H9 (cell line): ENCODE measurements at regions not wholly inside any gene's neighbourhood (a gene's known extent, or its start where the extent isn't known, plus 50 kb on each side); places are given as distances from the start of the nearest gene placed in this dataset.

Experiments used
- DNase-seq: peaks from one replicate; pipeline ENCODE4 v3.0.0-alpha.2; 2017
- H2AFZ ChIP-seq: one replicate; pipeline ENCODE4 v1.6.1; 2013; ENCODE audit warnings: mild to moderate bottlenecking, low read length, control low read depth, moderate library complexity
- H2AK5ac ChIP-seq: 2 replicates; pipeline ENCODE4 v1.6.1; 2013; ENCODE audit warnings: low read length, control low read depth, mixed read lengths; ENCODE audit not compliant: insufficient read length
- H2BK120ac ChIP-seq: one replicate; pipeline ENCODE4 v1.6.1; 2013; ENCODE audit warnings: low read depth, mild to moderate bottlenecking, low read length, control low read depth, inconsistent platforms; ENCODE audit not compliant: poor library complexity, severe bottlenecking
- H2BK12ac ChIP-seq: 2 replicates; pipeline ENCODE4 v1.6.1; 2013; ENCODE audit warnings: low read length, control low read depth, mixed read lengths, low read depth; ENCODE audit not compliant: insufficient read length
- H2BK15ac ChIP-seq: 2 replicates; pipeline ENCODE4 v1.6.1; 2013; ENCODE audit warnings: low read depth, low read length, control low read depth
- H2BK20ac ChIP-seq: one replicate; pipeline ENCODE4 v1.6.1; 2013; ENCODE audit warnings: low read depth, mild to moderate bottlenecking, low read length, control low read depth, inconsistent platforms; ENCODE audit not compliant: poor library complexity, severe bottlenecking
- H2BK5ac ChIP-seq: 2 replicates; pipeline ENCODE4 v1.6.1; 2013; ENCODE audit warnings: low read length, control low read depth, mixed read lengths; ENCODE audit not compliant: insufficient read length
- H3K14ac ChIP-seq: 2 replicates; pipeline ENCODE4 v1.6.1; 2013; ENCODE audit warnings: low read length, control low read depth; ENCODE audit not compliant: insufficient read depth
- H3K18ac ChIP-seq: 2 replicates; pipeline ENCODE4 v1.6.1; 2013; ENCODE audit warnings: low read depth, mild to moderate bottlenecking, mixed read lengths, low read length, control low read depth; ENCODE audit not compliant: insufficient read length
- H3K23ac ChIP-seq: 2 replicates; pipeline ENCODE4 v1.6.1; 2013; ENCODE audit warnings: low read length, control low read depth, mixed read lengths, low read depth; ENCODE audit not compliant: insufficient read length
- H3K23me2 ChIP-seq: 2 replicates; pipeline ENCODE4 v1.6.1; 2013; ENCODE audit warnings: low read depth, mild to moderate bottlenecking, mixed read lengths, low read length, control low read depth; ENCODE audit not compliant: insufficient read length, poor library complexity, severe bottlenecking
- H3K27ac ChIP-seq: 2 replicates; pipeline ENCODE4 v1.5.1; 2013; ENCODE audit warnings: low read length, control low read depth, mixed read lengths, low read depth; ENCODE audit not compliant: insufficient read length
- H3K27me3 ChIP-seq: 2 replicates; pipeline ENCODE4 v1.6.1; 2013; ENCODE audit warnings: low read length, control low read depth, inconsistent platforms; ENCODE audit not compliant: insufficient read depth
- H3K4ac ChIP-seq: 2 replicates; pipeline ENCODE4 v1.6.1; 2013; ENCODE audit warnings: low read depth, mild to moderate bottlenecking, control low read depth, inconsistent platforms, low read length, moderate library complexity
- H3K4me1 ChIP-seq: 2 replicates; pipeline ENCODE4 v1.6.1; 2013; ENCODE audit warnings: low read length, control low read depth, inconsistent platforms; ENCODE audit not compliant: insufficient read depth
- H3K4me2 ChIP-seq: 2 replicates; pipeline ENCODE4 v1.6.1; 2013; ENCODE audit warnings: low read length, control low read depth, mixed read lengths; ENCODE audit not compliant: insufficient read length, insufficient read depth
- H3K56ac ChIP-seq: 2 replicates; pipeline ENCODE4 v1.6.1; 2013; ENCODE audit warnings: low read depth, mild to moderate bottlenecking, mixed read lengths, low read length, control low read depth; ENCODE audit not compliant: insufficient read length
- H3K79me1 ChIP-seq: 2 replicates; pipeline ENCODE4 v1.6.1; 2013; ENCODE audit warnings: low read depth, mild to moderate bottlenecking, moderate library complexity, low read length, control low read depth, inconsistent platforms; ENCODE audit not compliant: insufficient read depth, poor library complexity, severe bottlenecking
- H3K79me2 ChIP-seq: 2 replicates; pipeline ENCODE4 v1.6.1; 2013; ENCODE audit warnings: low read length, control low read depth, inconsistent platforms; ENCODE audit not compliant: insufficient read depth
- H3K9ac ChIP-seq: 2 replicates; pipeline ENCODE4 v1.6.1; 2013; ENCODE audit warnings: low read length, control low read depth, mixed read lengths; ENCODE audit not compliant: insufficient read length; ENCODE audit errors: extremely low read depth
- H3K9me3 ChIP-seq: one replicate; pipeline ENCODE4 v1.6.1; 2013; ENCODE audit warnings: low read depth, low read length, inconsistent platforms; ENCODE audit not compliant: control insufficient read depth
- H3T11ph ChIP-seq: one replicate; pipeline ENCODE4 v1.6.1; 2013; ENCODE audit warnings: mild to moderate bottlenecking, low read length, control low read depth, inconsistent platforms
- H4K20me1 ChIP-seq: one replicate; pipeline ENCODE4 v1.6.1; 2013; ENCODE audit not compliant: control insufficient read depth, insufficient read length, insufficient read depth
- H4K5ac ChIP-seq: 2 replicates; pipeline ENCODE4 v1.6.1; 2013; ENCODE audit warnings: low read depth, mild to moderate bottlenecking, mixed read lengths, low read length, control low read depth; ENCODE audit not compliant: insufficient read length
- H4K8ac ChIP-seq: replicated peaks from 2 replicates; pipeline ENCODE4 v1.6.1; 2013; ENCODE audit warnings: low read length, control low read depth, mixed read lengths, low read depth; ENCODE audit not compliant: insufficient read length
- H4K91ac ChIP-seq: 2 replicates; pipeline ENCODE4 v1.6.1; 2013; ENCODE audit warnings: low read depth, mild to moderate bottlenecking, moderate library complexity, mixed read lengths, low read length, control low read depth; ENCODE audit not compliant: insufficient read length
- H3K27ac Mint-ChIP-seq, 3 experiments: 2 replicates in 2 of 3; 3 replicates in 1 of 3; pipeline ENCODE4 v1.8.0; 2020 to 2021; ENCODE audit warnings: mixed read lengths in 3 of 3, mild to moderate bottlenecking in 1 of 3, moderate library complexity in 1 of 3
- H3K27me3 Mint-ChIP-seq: 2 replicates; pipeline ENCODE4 v1.8.0; 2021; ENCODE audit warnings: low read depth, mild to moderate bottlenecking, moderate library complexity, mixed read lengths
- H3K36me3 Mint-ChIP-seq, 3 experiments: 2 replicates in 2 of 3; 3 replicates in 1 of 3; pipeline ENCODE4 v1.8.0; 2020 to 2021; ENCODE audit warnings: low read depth in 3 of 3, mixed read lengths in 3 of 3; ENCODE audit not compliant: insufficient read depth in 1 of 3
- H3K4me1 Mint-ChIP-seq, 2 experiments: 2 replicates each; pipeline ENCODE4 v1.8.0; 2020; ENCODE audit warnings: mixed read lengths in 2 of 2
- H3K4me3 Mint-ChIP-seq, 2 experiments: 2 replicates in 1 of 2; 3 replicates in 1 of 2; pipeline ENCODE4 v1.8.0; 2020 to 2021; ENCODE audit warnings: mild to moderate bottlenecking in 2 of 2, mixed read lengths in 2 of 2, moderate library complexity in 1 of 2
- H3K9me3 Mint-ChIP-seq, 2 experiments: 2 replicates in 1 of 2; 3 replicates in 1 of 2; pipeline ENCODE4 v1.8.0; 2020; ENCODE audit warnings: mild to moderate bottlenecking in 2 of 2, mixed read lengths in 2 of 2, moderate library complexity in 1 of 2
- CTCF ChIP-seq: fragments of 200-600 bp; sonication (generic); conservative IDR thresholded peaks from 3 replicates; pipeline ENCODE4 v1.8.0; 2021; ENCODE audit warnings: antibody characterized with exemption, mild to moderate bottlenecking
- WGBS: extraction: QIAGEN DNeasy Blood & Tissue Kit; methylation state at CpG from one replicate; pipeline ENCODE4 v1.1.7; 2013; ENCODE audit warnings: missing lambda C conversion rate, low lambda C conversion rate, mixed read lengths; ENCODE audit not compliant: insufficient read length; ENCODE audit errors: extremely low coverage; 5-methylcytosine and 5-hydroxymethylcytosine counted together

- WGBS: no CpG with 5 or more reads among the region's 3 CpGs
- H3K9ac ChIP-seq: no peak overlapping the region
- TF ChIP-seq CTCF: no peak
Measured at GRCh38 chr10:77717336-77717735, 79.7 kb upstream of the KCNMA1 start.

More at GRCh38 chr10:77717336-77717735, 79.7 kb upstream of the KCNMA1 start:
- DNase-seq: no peak
- no peaks in the 10 kb centered on the region for H3K79me1 ChIP-seq
- no peak overlapping the region for H3K18ac ChIP-seq
- no peak overlapping the region for H2BK5ac ChIP-seq
- H4K5ac ChIP-seq: no peak overlapping the region
- Mint-ChIP-seq H3K27me3 (peaks cover 16% of the 10 kb centered on the region), H3K9me3 (no peaks in the 10 kb centered on the region; a peak in 1 of 5 replicates), H3K27ac (no peak overlapping the region), H3K36me3 (no peaks in the 10 kb centered on the region), H3K4me1 (peaks cover 38 to 40% of the 10 kb centered on the region in 2 experiments), H3K4me3 (no peak overlapping the region)
- no peak overlapping the region for H2BK120ac ChIP-seq
- no peaks in the 10 kb centered on the region for H3K9me3 ChIP-seq
- no peaks in the 10 kb centered on the region for H3K23me2 ChIP-seq
- no peak overlapping the region for H3K14ac ChIP-seq
- H3K56ac ChIP-seq: no peak overlapping the region
- H3K4me2 ChIP-seq: no peak overlapping the region
- H2AFZ ChIP-seq: no peak overlapping the region
- H3K27me3 ChIP-seq: no peaks in the 10 kb centered on the region; the same call in 1 of the 2 replicates
- H2BK20ac ChIP-seq: no peak overlapping the region
- H4K20me1 ChIP-seq: no peaks in the 10 kb centered on the region
- no peak overlapping the region for H3T11ph ChIP-seq
- H3K23ac ChIP-seq: no peak overlapping the region
- H3K4ac ChIP-seq: no peak overlapping the region
- peaks cover 7% of the 10 kb centered on the region; the same call in 1 of the 2 replicates for H3K4me1 ChIP-seq
- no peak overlapping the region for H4K91ac ChIP-seq
- H2BK12ac ChIP-seq: no peak overlapping the region
- no peak overlapping the region for H3K27ac ChIP-seq
- H2BK15ac ChIP-seq: no peak overlapping the region
- H2AK5ac ChIP-seq: no peak overlapping the region
- H3K79me2 ChIP-seq: no peaks in the 10 kb centered on the region
- H4K8ac ChIP-seq: no peak overlapping the region
